Tibial nerve (tissue), 4 donors: ENCODE measurements at regions not wholly inside any gene's neighbourhood (a gene's known extent, or its start where the extent isn't known, plus 50 kb on each side); places are given as distances from the start of the nearest gene placed in this dataset.

Source experiments
- EP300 ChIP-seq, 2 donors: sonication (generic); formaldehyde crosslinking; IDR thresholded peaks; one replicate each; pipeline ENCODE4 v1.6.1; 2017; ENCODE audit warnings: antibody characterized with exemption in 2 of 2, mild to moderate bottlenecking in 1 of 2
- POLR2A ChIP-seq, 2 donors: fragments of 450-650 bp; IDR thresholded peaks; one replicate each; pipeline ENCODE4 v1.6.1; 2017; ENCODE audit warnings: antibody characterized with exemption in 2 of 2, mild to moderate bottlenecking in 2 of 2, moderate library complexity in 2 of 2
- TF ChIP-seq, protein P1 (sequence below), 5 experiments: fragments of 200-600 bp in 3 of 5; fragments of 450-650 bp in 2 of 5; sonication (generic) in 3 of 5; IDR thresholded peaks; one replicate each; pipeline ENCODE4 v1.5.1; 2016 to 2019; ENCODE audit warnings: antibody characterized with exemption in 5 of 5, mild to moderate bottlenecking in 3 of 5, moderate library complexity in 2 of 5

DNA sequence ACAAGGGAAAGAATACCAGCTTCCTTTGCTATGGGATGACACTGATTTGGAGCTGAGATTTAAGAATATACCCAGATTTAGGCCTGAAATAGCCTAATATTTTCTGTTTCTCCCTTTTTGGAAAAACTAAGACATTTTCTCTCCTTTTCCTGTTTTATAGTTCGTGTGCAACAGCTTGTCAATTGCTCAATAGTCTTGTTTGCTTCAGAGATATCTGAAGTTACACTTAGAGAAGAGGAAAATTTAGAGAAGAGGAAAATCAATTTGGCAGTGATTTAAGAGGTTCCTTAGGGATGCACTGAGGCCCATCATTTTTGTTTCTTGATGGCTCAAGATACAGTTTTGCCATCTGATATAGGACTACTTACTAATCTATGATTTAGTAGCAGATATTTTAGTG is 398.6 kb downstream of the RFPL4B start:
- TF ChIP-seq, protein P1, sequence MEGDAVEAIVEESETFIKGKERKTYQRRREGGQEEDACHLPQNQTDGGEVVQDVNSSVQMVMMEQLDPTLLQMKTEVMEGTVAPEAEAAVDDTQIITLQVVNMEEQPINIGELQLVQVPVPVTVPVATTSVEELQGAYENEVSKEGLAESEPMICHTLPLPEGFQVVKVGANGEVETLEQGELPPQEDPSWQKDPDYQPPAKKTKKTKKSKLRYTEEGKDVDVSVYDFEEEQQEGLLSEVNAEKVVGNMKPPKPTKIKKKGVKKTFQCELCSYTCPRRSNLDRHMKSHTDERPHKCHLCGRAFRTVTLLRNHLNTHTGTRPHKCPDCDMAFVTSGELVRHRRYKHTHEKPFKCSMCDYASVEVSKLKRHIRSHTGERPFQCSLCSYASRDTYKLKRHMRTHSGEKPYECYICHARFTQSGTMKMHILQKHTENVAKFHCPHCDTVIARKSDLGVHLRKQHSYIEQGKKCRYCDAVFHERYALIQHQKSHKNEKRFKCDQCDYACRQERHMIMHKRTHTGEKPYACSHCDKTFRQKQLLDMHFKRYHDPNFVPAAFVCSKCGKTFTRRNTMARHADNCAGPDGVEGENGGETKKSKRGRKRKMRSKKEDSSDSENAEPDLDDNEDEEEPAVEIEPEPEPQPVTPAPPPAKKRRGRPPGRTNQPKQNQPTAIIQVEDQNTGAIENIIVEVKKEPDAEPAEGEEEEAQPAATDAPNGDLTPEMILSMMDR (IDR thresholded peaks at IDR 0.05), result no peak
- no peak for TF ChIP-seq EP300 (IDR thresholded peaks at IDR 0.05)
- TF ChIP-seq POLR2A (IDR thresholded peaks at IDR 0.05), result no peak
